C4-2B (cell line): ENCODE measurements at regions not wholly inside any gene's neighbourhood (a gene's known extent, or its start where the extent isn't known, plus 50 kb on each side); places are given as distances from the start of the nearest gene placed in this dataset.

ENCODE experiments used
- CTCF ChIP-seq: fragments of 450-650 bp; conservative IDR thresholded peaks from 2 replicates; pipeline ENCODE4 v1.5.1; 2017; ENCODE audit warnings: mild to moderate bottlenecking
- ZFX ChIP-seq: fragments of 450-650 bp; IDR thresholded peaks from 2 replicates; pipeline ENCODE4 v1.6.1; 2017

DNA sequence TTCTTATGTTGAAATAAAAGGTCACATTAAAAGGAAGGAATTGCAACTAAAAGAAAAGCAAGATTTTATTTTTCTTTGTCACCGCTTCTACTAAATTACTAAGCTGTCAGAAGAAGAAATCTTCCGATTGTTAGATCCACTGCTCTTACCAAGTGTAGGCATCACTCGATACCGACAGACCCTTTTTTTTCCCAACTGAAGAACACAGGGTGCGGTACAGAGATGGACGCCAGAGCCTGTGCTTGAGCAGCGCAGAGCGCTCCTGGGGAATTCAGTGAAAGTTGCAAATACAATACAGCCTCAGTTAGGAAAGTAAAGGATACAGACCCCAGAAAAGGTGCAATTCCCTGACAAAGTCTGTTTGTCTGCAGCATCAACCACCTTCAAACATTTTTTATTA, 94.9 kb upstream of the WDR17 start:
- TF ChIP-seq CTCF (no peak), ZFX (no peak)
